Nephron progenitor cell (in vitro differentiated cells): ENCODE measurements at regions not wholly inside any gene's neighbourhood (a gene's known extent, or its start where the extent isn't known, plus 50 kb on each side); places are given as distances from the start of the nearest gene placed in this dataset.
A peak's percentile ranks its signal among the peaks of the same experiment; 100 is the strongest.

Source experiments
- DNase-seq: peaks from one replicate; pipeline ENCODE4 v3.0.0; 2021
- H3K27ac Mint-ChIP-seq: 2 replicates; pipeline ENCODE4 v1.8.0; 2021; ENCODE audit warnings: mild to moderate bottlenecking, moderate library complexity, mixed read lengths
- H3K27me3 Mint-ChIP-seq: 2 replicates; pipeline ENCODE4 v1.8.0; 2021; ENCODE audit warnings: mild to moderate bottlenecking, low read depth, mixed read lengths; ENCODE audit not compliant: poor library complexity
- H3K36me3 Mint-ChIP-seq: 2 replicates; pipeline ENCODE4 v1.8.0; 2021; ENCODE audit warnings: low read depth, mixed read lengths
- H3K4me1 Mint-ChIP-seq: 2 replicates; pipeline ENCODE4 v1.8.0; 2021; ENCODE audit warnings: mixed read lengths
- H3K4me3 Mint-ChIP-seq: 2 replicates; pipeline ENCODE4 v1.8.0; 2021; ENCODE audit warnings: mild to moderate bottlenecking, moderate library complexity, mixed read lengths
- H3K9me3 Mint-ChIP-seq: 2 replicates; pipeline ENCODE4 v1.8.0; 2021; ENCODE audit warnings: mild to moderate bottlenecking, moderate library complexity, mixed read lengths
- TF ChIP-seq, protein P1 (sequence below): fragments of 200-600 bp; sonication (generic); IDR thresholded peaks from 2 replicates; pipeline ENCODE4 v1.5.0; 2021; ENCODE audit warnings: antibody characterized with exemption

DNA sequence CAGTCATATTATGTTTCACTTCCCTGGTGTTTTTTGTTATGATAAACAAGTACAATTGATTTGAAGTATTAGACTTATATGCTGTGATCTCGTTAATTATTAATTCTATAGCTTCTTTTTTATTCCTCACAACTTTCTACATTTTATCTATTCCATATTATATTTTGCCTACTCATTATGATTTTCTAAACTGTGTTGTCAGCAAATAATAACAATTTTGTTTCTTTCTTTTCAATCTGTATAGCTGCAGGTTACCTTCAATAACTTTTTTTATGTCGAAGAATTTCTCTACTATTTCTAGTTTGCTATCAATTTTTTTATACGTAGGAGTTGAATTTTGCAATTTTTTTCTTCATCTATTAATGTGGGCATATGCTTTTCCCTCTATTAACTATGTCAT lies 304.4 kb downstream of the PCDH17 start:
- H3K4me1 Mint-ChIP-seq = peaks cover 5% of the 10 kb centered on the region
- H3K4me3 Mint-ChIP-seq = no peak overlapping the region

DNA sequence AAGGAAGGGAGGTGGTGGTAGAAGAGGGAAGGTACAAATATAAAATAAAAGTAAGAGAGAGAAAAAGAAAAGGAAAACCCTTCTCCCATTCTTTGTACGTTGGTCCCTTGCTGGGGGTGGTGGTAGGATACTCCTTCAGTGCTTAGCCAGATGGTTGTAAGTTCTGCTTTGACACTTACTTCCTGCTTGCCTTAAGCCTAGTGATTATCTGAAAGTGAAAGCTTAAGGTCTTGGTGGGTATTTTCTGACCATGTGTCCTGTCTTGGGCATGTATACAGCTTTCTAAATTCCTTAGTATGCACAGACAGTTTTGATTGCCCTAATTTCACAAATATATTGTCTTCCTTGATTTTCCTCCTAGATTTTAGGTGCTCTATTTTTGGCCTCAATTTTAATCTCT lies 314.8 kb downstream of the PCDH17 start:
- peak overlapping the region; percentile 2 for H3K27ac Mint-ChIP-seq
- H3K4me3 Mint-ChIP-seq = no peak overlapping the region
- no peaks in the 10 kb centered on the region for H3K36me3 Mint-ChIP-seq
- H3K9me3 Mint-ChIP-seq = peaks cover 21% of the 10 kb centered on the region
- no peaks in the 10 kb centered on the region for H3K4me1 Mint-ChIP-seq
- H3K27me3 Mint-ChIP-seq = peaks cover 3% of the 10 kb centered on the region
- no peak for DNase-seq
- TF ChIP-seq, protein P1, sequence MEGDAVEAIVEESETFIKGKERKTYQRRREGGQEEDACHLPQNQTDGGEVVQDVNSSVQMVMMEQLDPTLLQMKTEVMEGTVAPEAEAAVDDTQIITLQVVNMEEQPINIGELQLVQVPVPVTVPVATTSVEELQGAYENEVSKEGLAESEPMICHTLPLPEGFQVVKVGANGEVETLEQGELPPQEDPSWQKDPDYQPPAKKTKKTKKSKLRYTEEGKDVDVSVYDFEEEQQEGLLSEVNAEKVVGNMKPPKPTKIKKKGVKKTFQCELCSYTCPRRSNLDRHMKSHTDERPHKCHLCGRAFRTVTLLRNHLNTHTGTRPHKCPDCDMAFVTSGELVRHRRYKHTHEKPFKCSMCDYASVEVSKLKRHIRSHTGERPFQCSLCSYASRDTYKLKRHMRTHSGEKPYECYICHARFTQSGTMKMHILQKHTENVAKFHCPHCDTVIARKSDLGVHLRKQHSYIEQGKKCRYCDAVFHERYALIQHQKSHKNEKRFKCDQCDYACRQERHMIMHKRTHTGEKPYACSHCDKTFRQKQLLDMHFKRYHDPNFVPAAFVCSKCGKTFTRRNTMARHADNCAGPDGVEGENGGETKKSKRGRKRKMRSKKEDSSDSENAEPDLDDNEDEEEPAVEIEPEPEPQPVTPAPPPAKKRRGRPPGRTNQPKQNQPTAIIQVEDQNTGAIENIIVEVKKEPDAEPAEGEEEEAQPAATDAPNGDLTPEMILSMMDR = no peak

More for the DNA sequence above, 304.4 kb downstream of the PCDH17 start:
- Mint-ChIP-seq H3K27me3 (no peaks in the 10 kb centered on the region), H3K27ac (no peak overlapping the region), H3K36me3 (no peaks in the 10 kb centered on the region), H3K9me3 (no peaks in the 10 kb centered on the region)
- TF ChIP-seq, protein P1 = no peak
- no peak for DNase-seq

DNA sequence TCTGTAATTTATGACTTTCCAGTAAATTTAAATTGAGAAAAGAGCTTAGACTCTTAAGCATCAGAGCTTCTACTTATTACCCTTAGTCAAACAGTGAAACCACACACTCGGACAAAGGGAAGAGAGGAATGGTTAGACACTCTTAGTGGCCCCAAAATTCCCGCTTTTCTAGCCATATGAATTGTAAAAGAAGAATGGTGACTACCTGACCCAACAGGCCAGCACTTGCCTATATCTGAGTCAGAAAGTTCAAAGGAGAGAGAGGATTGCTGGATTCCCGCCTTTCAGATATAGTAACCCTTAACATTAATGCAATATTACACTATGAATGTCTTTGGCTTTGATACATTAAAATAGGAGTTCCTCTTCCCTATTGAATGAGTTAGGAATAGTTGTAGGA lies 317.3 kb downstream of the PCDH17 start:
- no peak for DNase-seq
- no peak overlapping the region for H3K4me3 Mint-ChIP-seq
- H3K27ac Mint-ChIP-seq = no peak overlapping the region
- peaks cover 36% of the 10 kb centered on the region for H3K9me3 Mint-ChIP-seq
- no peaks in the 10 kb centered on the region for H3K36me3 Mint-ChIP-seq
- peaks cover 3% of the 10 kb centered on the region for H3K27me3 Mint-ChIP-seq
- TF ChIP-seq, protein P1 = no peak
- no peaks in the 10 kb centered on the region for H3K4me1 Mint-ChIP-seq

DNA sequence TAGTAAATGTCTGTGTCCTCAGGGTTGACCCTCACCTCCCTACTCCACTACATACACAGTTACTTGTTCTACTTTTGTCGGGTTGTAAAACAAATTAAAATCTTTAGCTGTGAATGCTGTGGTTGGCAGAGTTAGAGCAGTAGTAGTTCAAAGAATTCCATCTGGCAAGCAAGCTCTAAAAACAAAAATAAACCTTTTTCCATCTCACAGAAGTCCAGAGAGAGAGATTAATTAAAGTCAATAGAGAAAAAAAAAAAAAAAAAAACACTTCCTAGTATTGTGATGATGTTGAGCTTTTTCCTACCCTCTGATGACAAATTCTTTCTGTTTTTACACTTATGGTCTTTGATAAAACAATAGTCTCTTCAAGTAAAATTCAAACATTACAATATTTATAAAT lies 338.4 kb downstream of the PCDH17 start:
- Mint-ChIP-seq H3K4me3 (no peak overlapping the region), H3K27me3 (no peaks in the 10 kb centered on the region), H3K27ac (no peak overlapping the region), H3K9me3 (peaks cover 31% of the 10 kb centered on the region), H3K4me1 (no peaks in the 10 kb centered on the region), H3K36me3 (peaks cover 14% of the 10 kb centered on the region)
- TF ChIP-seq, protein P1 = no peak
- DNase-seq = no peak

DNA sequence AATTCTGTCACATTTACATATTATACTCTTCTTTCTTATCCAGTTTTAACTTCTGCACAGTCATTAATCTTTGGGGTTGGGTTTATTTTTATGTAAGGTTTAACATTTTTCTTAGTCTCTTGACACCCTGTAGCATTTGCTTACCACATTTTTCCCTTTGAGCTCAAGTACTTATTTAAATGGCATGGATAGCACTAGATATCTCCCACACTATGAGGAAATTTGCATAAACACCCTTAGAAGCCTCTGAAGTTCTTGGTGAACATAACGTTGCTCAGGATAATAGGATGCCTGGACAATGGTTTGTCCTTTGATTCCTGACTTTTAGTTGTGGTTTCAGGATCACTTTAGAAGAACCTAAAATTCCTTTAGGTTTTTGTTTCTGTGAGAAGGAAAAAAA lies 338.9 kb downstream of the PCDH17 start:
- DNase-seq = no peak
- TF ChIP-seq, protein P1 = no peak
- Mint-ChIP-seq H3K9me3 (peaks cover 31% of the 10 kb centered on the region), H3K27ac (no peak overlapping the region), H3K27me3 (no peaks in the 10 kb centered on the region), H3K36me3 (peaks cover 14% of the 10 kb centered on the region), H3K4me3 (no peak overlapping the region), H3K4me1 (no peaks in the 10 kb centered on the region)

DNA sequence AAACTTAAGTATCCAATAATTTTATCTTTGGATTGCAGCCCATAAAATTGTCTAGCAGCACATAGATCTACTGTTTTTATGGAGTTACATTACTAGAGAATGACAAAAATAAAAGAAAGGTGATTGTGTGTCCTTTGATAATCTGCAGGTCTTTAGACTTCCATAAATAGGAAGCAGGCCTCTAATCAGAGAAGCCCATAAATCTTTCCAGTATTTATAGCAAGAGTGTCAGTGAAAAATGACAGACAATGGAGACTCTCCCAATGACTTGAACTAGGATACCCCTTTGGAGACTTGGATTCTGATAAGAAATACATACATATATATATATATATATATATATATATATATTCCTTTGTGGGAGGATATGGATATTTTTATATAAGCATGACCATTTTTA lies 351.2 kb downstream of the PCDH17 start:
- Mint-ChIP-seq H3K9me3 (peaks cover 15% of the 10 kb centered on the region), H3K36me3 (no peaks in the 10 kb centered on the region), H3K27ac (no peak overlapping the region), H3K4me3 (no peak overlapping the region), H3K4me1 (no peaks in the 10 kb centered on the region), H3K27me3 (no peaks in the 10 kb centered on the region)
- TF ChIP-seq, protein P1 = no peak
- no peak for DNase-seq
